ENCODE measurements at regions not wholly inside any gene's neighbourhood (a gene's known extent, or its start where the extent isn't known, plus 50 kb on each side); places are given as distances from the start of the nearest gene placed in this dataset.
"Not testable (repeated sequence)": the region's sequence is repeated elsewhere in the genome, so short reads cannot be mapped to it uniquely, and the experiment has no call there.

DNA sequence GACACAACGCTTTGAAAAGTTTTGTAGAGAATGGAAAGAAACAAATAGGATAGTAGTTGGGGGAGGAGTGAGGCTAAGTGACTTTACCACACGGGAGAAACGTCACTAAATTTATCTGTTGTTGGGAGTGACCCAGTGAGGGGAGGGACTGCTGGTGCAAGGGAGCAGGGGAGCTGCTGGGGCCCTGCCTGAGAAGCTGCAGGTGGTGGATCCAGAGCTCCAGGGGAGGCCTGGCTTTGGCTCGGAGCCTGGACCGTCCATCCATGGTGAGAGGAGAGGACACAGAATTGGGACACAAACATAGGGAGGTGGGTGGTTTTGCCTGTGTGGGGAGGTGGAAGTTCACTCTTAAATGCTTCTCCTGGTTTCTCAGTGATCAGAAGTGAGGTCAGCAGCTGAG, 107.6 kb downstream of the GOSR1 start:
- DNase-seq (ENCODE audit: low spot score), result no peak

DNA sequence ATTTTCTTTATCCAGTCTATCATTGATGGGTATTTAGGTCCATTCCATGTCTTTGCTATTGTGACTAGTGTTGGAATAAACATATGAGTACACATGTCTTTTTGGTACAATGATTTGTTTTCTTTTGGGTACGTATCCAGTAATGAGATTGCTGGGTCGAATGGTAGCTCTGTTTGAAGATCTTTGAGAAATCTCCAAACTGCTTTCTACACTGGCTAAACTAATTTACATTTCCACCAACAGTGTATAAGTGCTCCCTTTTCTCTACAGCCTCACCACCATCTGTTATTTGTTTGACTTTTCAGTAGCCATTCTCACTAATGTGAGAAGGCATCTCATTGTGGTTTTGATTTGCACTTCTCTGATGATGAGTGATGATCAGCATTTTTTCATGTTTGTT, 103.7 kb downstream of the GOSR1 start:
- DNase-seq (ENCODE audit: low spot score), result no peak

- no peak for DNase-seq (ENCODE audit: low spot score)
Observed at GRCh38 chr17:30579610-30580315, 102.6 kb downstream of the GOSR1 start.

DNA sequence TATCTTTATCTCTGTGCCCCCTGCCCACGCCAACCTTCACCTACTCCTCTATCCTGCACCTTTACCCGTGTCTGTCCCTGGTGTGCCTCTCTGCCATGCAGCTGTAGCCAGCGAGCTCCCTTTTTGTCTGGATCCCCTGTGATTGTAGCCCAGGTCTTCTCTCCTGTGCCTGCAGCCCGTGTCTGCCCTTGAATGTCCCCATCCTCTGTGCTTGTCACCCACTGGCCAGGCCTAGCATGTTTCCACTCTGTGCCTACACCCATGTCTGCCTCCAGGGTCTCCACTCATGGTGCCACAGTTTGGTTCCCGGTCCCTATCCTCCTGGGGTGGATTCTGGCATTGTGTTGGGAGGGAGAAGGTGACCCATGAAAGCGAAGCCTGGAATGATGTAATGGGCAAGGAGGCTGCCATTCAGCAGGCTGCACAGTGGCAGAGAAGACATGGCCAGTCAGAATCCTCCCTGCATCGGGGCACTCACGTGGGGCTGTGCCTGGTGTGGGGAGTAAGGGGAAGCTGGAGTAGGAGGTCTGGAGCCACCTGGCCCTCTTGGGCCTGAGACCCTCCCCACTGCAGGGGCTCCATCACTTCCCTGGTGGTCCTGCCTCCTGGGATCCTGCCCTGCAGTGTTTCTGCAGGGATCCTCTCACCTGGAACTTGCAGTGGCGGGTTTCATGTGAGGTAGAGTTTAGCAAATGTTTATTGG, 101.0 kb downstream of the GOSR1 start:
- not testable (repeated sequence) for DNase-seq (ENCODE audit: low spot score)
